VCaP (cell line): ENCODE measurements at regions not wholly inside any gene's neighbourhood (a gene's known extent, or its start where the extent isn't known, plus 50 kb on each side); places are given as distances from the start of the nearest gene placed in this dataset.

Source experiments
- H3K27ac ChIP-seq: fragments of 450-650 bp; 2 replicates; pipeline ENCODE4 v1.5.1; 2017
- CTCF ChIP-seq: fragments of 450-650 bp; conservative IDR thresholded peaks from 2 replicates; pipeline ENCODE4 v1.5.1; 2017; ENCODE audit warnings: mild to moderate bottlenecking, moderate library complexity

- TF ChIP-seq CTCF = no peak
These were observed 146.8 kb downstream of the TENT5C start for GRCh38 chr1:117752661-117753060.

GRCh38 chr1:117753232-117753631 lies 147.4 kb downstream of the TENT5C start:
- no peak for TF ChIP-seq CTCF
- H3K27ac ChIP-seq = peak overlapping the region; percentile 71

More at GRCh38 chr1:117752661-117753060, 146.8 kb downstream of the TENT5C start:
- H3K27ac ChIP-seq = peak overlapping the region; percentile 71

GRCh38 chr1:117753652-117754051 lies 147.8 kb downstream of the TENT5C start:
- no peak for TF ChIP-seq CTCF
- peak overlapping the region; percentile 71 for H3K27ac ChIP-seq

GRCh38 chr1:117754061-117754969 lies 148.5 kb downstream of the TENT5C start:
- TF ChIP-seq CTCF = peak; percentile 84
- peak overlapping the region; percentile 71 for H3K27ac ChIP-seq

- no peak for TF ChIP-seq CTCF
- H3K27ac ChIP-seq = no peak overlapping the region
These were observed 151.8 kb downstream of the TENT5C start for GRCh38 chr1:117757668-117758067.

GRCh38 chr1:117758444-117759316 lies 152.8 kb downstream of the TENT5C start:
- peak; percentile 90 for TF ChIP-seq CTCF
- peak overlapping the region; percentile 35; the same call in 1 of the 2 replicates for H3K27ac ChIP-seq

- H3K27ac ChIP-seq = no peak overlapping the region
- TF ChIP-seq CTCF = no peak
These were observed 153.7 kb downstream of the TENT5C start for GRCh38 chr1:117759535-117759934.
